Daoy (cell line): ENCODE measurements at regions not wholly inside any gene's neighbourhood (a gene's known extent, or its start where the extent isn't known, plus 50 kb on each side); places are given as distances from the start of the nearest gene placed in this dataset.
"Not testable (repeated sequence)": the region's sequence is repeated elsewhere in the genome, so short reads cannot be mapped to it uniquely, and the experiment has no call there.

Experiments
- DNase-seq: peaks from one replicate; pipeline ENCODE4 v3.0.0-alpha.2; 2015; ENCODE audit warnings: low read depth

GRCh38 chr7:113392841-113393540 is 274.6 kb upstream of the SMIM30 start:
- no peak for DNase-seq

GRCh38 chr7:113392421-113392820 is 274.1 kb upstream of the SMIM30 start:
- no peak for DNase-seq

- DNase-seq, result no peak
Measured at GRCh38 chr7:113389112-113389646, 270.8 kb upstream of the SMIM30 start.

GRCh38 chr7:113383638-113384037 is 265.3 kb upstream of the SMIM30 start:
- DNase-seq, result no peak

GRCh38 chr7:113379746-113380145 is 261.4 kb upstream of the SMIM30 start:
- no peak for DNase-seq

GRCh38 chr7:113374955-113375354 is 256.6 kb upstream of the SMIM30 start:
- no peak for DNase-seq

GRCh38 chr7:113373863-113374262 is 255.5 kb upstream of the SMIM30 start:
- no peak for DNase-seq

- DNase-seq, result no peak
Measured at GRCh38 chr7:113371416-113372043, 253.2 kb upstream of the SMIM30 start.

GRCh38 chr7:113370910-113371309 is 252.6 kb upstream of the SMIM30 start:
- DNase-seq, result no peak

- no peak for DNase-seq
Measured at GRCh38 chr7:113368256-113368655, 249.9 kb upstream of the SMIM30 start.

GRCh38 chr7:113367041-113367586 is 248.8 kb upstream of the SMIM30 start:
- no peak for DNase-seq

- no peak for DNase-seq
Measured at GRCh38 chr7:113366122-113366521, 247.8 kb upstream of the SMIM30 start.

- no peak for DNase-seq
Measured at GRCh38 chr7:113349339-113349738, 231.0 kb upstream of the SMIM30 start.

GRCh38 chr7:113339661-113340060 is 221.3 kb upstream of the SMIM30 start:
- no peak for DNase-seq

- no peak for DNase-seq
Measured at GRCh38 chr7:113338071-113338696, 219.8 kb upstream of the SMIM30 start.

GRCh38 chr7:113336838-113337237 is 218.5 kb upstream of the SMIM30 start:
- DNase-seq, result not testable (repeated sequence)

- no peak for DNase-seq
Measured at GRCh38 chr7:113331155-113331898, 213.0 kb upstream of the SMIM30 start.

- DNase-seq, result no peak
Measured at GRCh38 chr7:113321201-113321600, 202.8 kb upstream of the SMIM30 start.

- no peak for DNase-seq
Measured at GRCh38 chr7:113320419-113320818, 202.1 kb upstream of the SMIM30 start.

GRCh38 chr7:113314594-113314993 is 196.2 kb upstream of the SMIM30 start:
- DNase-seq, result no peak

- no peak for DNase-seq
Measured at GRCh38 chr7:113308399-113308798, 190.0 kb upstream of the SMIM30 start.

- no peak for DNase-seq
Measured at GRCh38 chr7:113307147-113307546, 188.8 kb upstream of the SMIM30 start.
